Fibroblast of lung (primary cell): ENCODE measurements at regions not wholly inside any gene's neighbourhood (a gene's known extent, or its start where the extent isn't known, plus 50 kb on each side); places are given as distances from the start of the nearest gene placed in this dataset.

Source experiments
- DNase-seq, 2 donors: peaks; one replicate each; pipeline versions ENCODE4 v3.0.0 to v3.0.0-alpha.2; 2010; ENCODE audit warnings: low read depth in 2 of 2
- H2AFZ ChIP-seq: 2 replicates; pipeline ENCODE4 v1.5.1; 2012; ENCODE audit warnings: low read length, control low read depth, inconsistent platforms
- H3K27ac ChIP-seq: 2 replicates; pipeline ENCODE4 v1.5.1; 2011; ENCODE audit warnings: low read length, control low read depth; ENCODE audit not compliant: insufficient read depth
- H3K27me3 ChIP-seq: 2 replicates; pipeline ENCODE4 v1.5.1; 2011; ENCODE audit warnings: mild to moderate bottlenecking, low read length; ENCODE audit not compliant: control insufficient read depth, insufficient read depth
- H3K36me3 ChIP-seq: 2 replicates; pipeline ENCODE4 v1.5.1; 2011; ENCODE audit warnings: low read length; ENCODE audit not compliant: control insufficient read depth, insufficient read depth
- H3K4me1 ChIP-seq: 2 replicates; pipeline ENCODE4 v1.5.1; 2011; ENCODE audit warnings: low read length; ENCODE audit not compliant: control insufficient read depth, insufficient read depth; ENCODE audit errors: extremely low read depth
- H3K4me2 ChIP-seq: 2 replicates; pipeline ENCODE4 v1.5.1; 2011; ENCODE audit warnings: low read length, control low read depth; ENCODE audit not compliant: insufficient read depth; ENCODE audit errors: extremely low read depth
- H3K4me3 ChIP-seq, 4 experiments: fragments of 200-600 bp in 1 of 4; sonication (generic) in 1 of 4; replicated peaks in 1 of 4; 2 replicates each; pipeline ENCODE4 v1.5.1; 2011 to 2016; ENCODE audit warnings: low read length in 4 of 4, low read depth in 3 of 4, mild to moderate bottlenecking in 3 of 4, control low read depth in 2 of 4, inconsistent platforms in 1 of 4, mixed read lengths in 1 of 4; ENCODE audit not compliant: insufficient read depth in 1 of 4; ENCODE audit errors: control extremely low read depth in 1 of 4
- H3K79me2 ChIP-seq: 2 replicates; pipeline ENCODE4 v1.5.1; 2012; ENCODE audit warnings: mild to moderate bottlenecking, low read length, inconsistent platforms; ENCODE audit not compliant: control insufficient read depth, insufficient read depth
- H3K9ac ChIP-seq: 2 replicates; pipeline ENCODE4 v1.5.1; 2011; ENCODE audit warnings: mild to moderate bottlenecking, low read length, control low read depth; ENCODE audit not compliant: insufficient read depth
- H3K9me3 ChIP-seq: 2 replicates; pipeline ENCODE4 v1.5.1; 2012; ENCODE audit warnings: low read depth, low read length; ENCODE audit not compliant: control insufficient read depth, insufficient read depth
- H4K20me1 ChIP-seq: 2 replicates; pipeline ENCODE4 v1.5.1; 2011; ENCODE audit warnings: low read length; ENCODE audit not compliant: control insufficient read depth, insufficient read depth; ENCODE audit errors: extremely low read depth
- EZH2 ChIP-seq: IDR thresholded peaks from 2 replicates; pipeline ENCODE4 v1.5.1; 2012; ENCODE audit warnings: low read length, control low read depth, mild to moderate bottlenecking; ENCODE audit errors: missing control alignments
- TF ChIP-seq, protein P1 (sequence below), 2 donors: IDR thresholded peaks in 1 of 2; conservative IDR thresholded peaks in 1 of 2; 1 replicate in 1 of 2; 2 replicates in 1 of 2; pipeline ENCODE4 v1.5.1; 2011 to 2012; ENCODE audit warnings: low read length in 2 of 2, control low read depth in 1 of 2, inconsistent platforms in 1 of 2, low read depth in 1 of 2, mild to moderate bottlenecking in 1 of 2

DNA sequence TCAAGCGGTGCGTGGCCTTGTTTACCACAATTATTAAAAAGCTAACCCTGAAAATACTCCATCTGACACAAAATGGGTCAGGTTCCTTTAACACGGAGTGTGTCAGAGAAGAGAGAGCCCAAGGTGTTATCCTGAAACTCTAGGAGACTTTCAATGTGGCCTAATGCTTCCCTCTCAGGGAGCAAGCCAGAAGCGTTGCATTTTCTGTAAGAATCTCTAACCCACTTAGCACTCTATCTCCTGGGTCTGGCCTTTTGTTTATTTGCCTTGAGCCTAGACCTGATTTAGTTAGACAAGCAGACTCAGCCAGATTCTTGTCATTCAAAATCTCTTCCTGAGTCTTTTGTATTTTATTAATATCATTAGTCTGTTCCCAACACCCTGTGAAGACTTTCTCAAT, 184.0 kb upstream of the SYT1 start:
- Histone ChIP-seq H3K27me3 (no peaks in the 10 kb centered on the region), H3K4me1 (no peaks in the 10 kb centered on the region), H2AFZ (no peak overlapping the region), H3K9me3 (no peaks in the 10 kb centered on the region), H3K36me3 (no peaks in the 10 kb centered on the region), H3K4me3 (no peak overlapping the region), H3K79me2 (no peaks in the 10 kb centered on the region), H3K27ac (no peak overlapping the region), H4K20me1 (no peaks in the 10 kb centered on the region), H3K9ac (no peak overlapping the region), H3K4me2 (no peak overlapping the region)
- DNase-seq = no peak
- TF ChIP-seq, protein P1, sequence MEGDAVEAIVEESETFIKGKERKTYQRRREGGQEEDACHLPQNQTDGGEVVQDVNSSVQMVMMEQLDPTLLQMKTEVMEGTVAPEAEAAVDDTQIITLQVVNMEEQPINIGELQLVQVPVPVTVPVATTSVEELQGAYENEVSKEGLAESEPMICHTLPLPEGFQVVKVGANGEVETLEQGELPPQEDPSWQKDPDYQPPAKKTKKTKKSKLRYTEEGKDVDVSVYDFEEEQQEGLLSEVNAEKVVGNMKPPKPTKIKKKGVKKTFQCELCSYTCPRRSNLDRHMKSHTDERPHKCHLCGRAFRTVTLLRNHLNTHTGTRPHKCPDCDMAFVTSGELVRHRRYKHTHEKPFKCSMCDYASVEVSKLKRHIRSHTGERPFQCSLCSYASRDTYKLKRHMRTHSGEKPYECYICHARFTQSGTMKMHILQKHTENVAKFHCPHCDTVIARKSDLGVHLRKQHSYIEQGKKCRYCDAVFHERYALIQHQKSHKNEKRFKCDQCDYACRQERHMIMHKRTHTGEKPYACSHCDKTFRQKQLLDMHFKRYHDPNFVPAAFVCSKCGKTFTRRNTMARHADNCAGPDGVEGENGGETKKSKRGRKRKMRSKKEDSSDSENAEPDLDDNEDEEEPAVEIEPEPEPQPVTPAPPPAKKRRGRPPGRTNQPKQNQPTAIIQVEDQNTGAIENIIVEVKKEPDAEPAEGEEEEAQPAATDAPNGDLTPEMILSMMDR (conservative IDR thresholded peaks at IDR 0.05 in 1 of 2, IDR thresholded peaks at IDR 0.05 in 1 of 2; ENCODE audit: low read depth in 1 of 2, low read length in 2 of 2) = no peak
- no peak for TF ChIP-seq EZH2

DNA sequence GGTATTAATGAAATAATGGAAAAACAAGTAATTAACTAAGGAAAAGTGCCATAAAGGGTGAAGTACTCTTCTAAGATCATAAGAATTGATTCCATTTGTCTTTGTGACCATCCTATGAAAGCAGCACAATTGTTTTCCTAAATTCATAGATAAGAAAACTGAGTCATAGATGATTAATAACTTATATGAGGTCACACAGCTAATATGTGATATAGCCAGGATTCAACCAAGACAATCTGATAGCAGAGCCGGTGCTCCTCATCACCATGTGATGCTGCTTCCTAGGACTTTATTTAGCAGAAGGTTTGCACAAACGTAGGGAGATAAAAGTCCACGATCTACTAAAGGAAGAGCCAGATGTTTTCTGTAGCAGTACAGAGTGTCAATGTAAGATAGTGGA, 181.5 kb upstream of the SYT1 start:
- H3K27me3 ChIP-seq = no peaks in the 10 kb centered on the region
- no peaks in the 10 kb centered on the region for H3K4me1 ChIP-seq
- H4K20me1 ChIP-seq = no peaks in the 10 kb centered on the region
- TF ChIP-seq, protein P1 (conservative IDR thresholded peaks at IDR 0.05 in 1 of 2, IDR thresholded peaks at IDR 0.05 in 1 of 2; ENCODE audit: low read depth in 1 of 2, low read length in 2 of 2) = no peak
- no peak for TF ChIP-seq EZH2
- H3K36me3 ChIP-seq = no peaks in the 10 kb centered on the region
- H3K27ac ChIP-seq = no peak overlapping the region
- H3K9me3 ChIP-seq = no peaks in the 10 kb centered on the region
- no peak overlapping the region for H3K9ac ChIP-seq
- DNase-seq = peak in 1 of 2 donors; percentile 64
- H3K4me3 ChIP-seq = no peak overlapping the region
- H2AFZ ChIP-seq = no peak overlapping the region
- no peak overlapping the region for H3K4me2 ChIP-seq
- H3K79me2 ChIP-seq = no peaks in the 10 kb centered on the region

DNA sequence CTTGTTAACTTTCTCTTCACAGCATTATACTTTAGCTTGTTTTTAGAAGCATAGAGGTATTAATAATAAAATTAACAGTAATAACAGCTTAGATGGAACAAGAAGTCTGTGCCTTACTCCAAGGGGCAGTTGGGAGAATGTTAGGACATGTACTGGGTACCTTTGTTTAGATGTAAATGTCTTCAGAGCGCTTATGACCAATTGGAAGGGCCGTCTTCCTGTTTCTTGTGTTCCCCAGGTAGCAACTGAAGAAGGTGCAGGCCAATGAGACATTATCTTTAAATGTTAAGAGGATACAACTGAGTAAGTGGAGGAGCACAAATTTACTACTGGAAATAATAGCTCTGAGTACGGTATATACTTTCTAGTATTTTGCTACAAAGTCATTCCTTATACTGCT, 180.9 kb upstream of the SYT1 start:
- TF ChIP-seq, protein P1 (conservative IDR thresholded peaks at IDR 0.05 in 1 of 2, IDR thresholded peaks at IDR 0.05 in 1 of 2; ENCODE audit: low read depth in 1 of 2, low read length in 2 of 2) = no peak
- no peak for TF ChIP-seq EZH2
- no peaks in the 10 kb centered on the region for H3K4me1 ChIP-seq
- no peaks in the 10 kb centered on the region for H3K9me3 ChIP-seq
- DNase-seq = no peak
- no peak overlapping the region for H2AFZ ChIP-seq
- H3K36me3 ChIP-seq = no peaks in the 10 kb centered on the region
- H3K27ac ChIP-seq = no peak overlapping the region
- H3K9ac ChIP-seq = no peak overlapping the region
- H3K79me2 ChIP-seq = no peaks in the 10 kb centered on the region
- no peaks in the 10 kb centered on the region for H3K27me3 ChIP-seq
- no peaks in the 10 kb centered on the region for H4K20me1 ChIP-seq
- H3K4me2 ChIP-seq = no peak overlapping the region
- no peak overlapping the region for H3K4me3 ChIP-seq
